HL-60/S4 (cell line): ENCODE measurements at regions not wholly inside any gene's neighbourhood (a gene's known extent, or its start where the extent isn't known, plus 50 kb on each side); places are given as distances from the start of the nearest gene placed in this dataset.

Experiments used
- in situ Hi-C: fragments of 300-500 bp; cut with MboI; formaldehyde crosslinking; loops from 2 replicates; pipeline ENCODE4 v1.14.3; 2022; ENCODE audit warnings: low sequenced_read_pairs

DNA sequence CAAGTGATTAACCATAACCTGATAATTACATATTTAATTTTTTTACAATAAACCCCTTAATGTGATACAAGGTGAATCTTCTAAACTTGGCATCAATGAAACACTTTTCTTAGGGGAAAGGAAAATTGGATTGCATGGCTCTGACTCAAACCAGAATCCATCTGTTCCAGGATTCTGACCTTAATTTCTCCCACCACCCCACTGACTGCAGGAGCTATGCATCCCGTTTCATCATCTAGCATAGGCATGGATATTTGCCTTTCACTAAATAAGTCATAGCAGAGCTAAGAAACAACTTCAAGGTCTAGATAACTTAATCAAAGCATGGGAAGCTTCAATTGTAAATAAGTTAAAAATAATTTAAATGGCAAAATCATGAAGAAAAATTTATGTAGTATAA, 156.3 kb downstream of the BTC start:
- in situ Hi-C loops: no loop called here

DNA sequence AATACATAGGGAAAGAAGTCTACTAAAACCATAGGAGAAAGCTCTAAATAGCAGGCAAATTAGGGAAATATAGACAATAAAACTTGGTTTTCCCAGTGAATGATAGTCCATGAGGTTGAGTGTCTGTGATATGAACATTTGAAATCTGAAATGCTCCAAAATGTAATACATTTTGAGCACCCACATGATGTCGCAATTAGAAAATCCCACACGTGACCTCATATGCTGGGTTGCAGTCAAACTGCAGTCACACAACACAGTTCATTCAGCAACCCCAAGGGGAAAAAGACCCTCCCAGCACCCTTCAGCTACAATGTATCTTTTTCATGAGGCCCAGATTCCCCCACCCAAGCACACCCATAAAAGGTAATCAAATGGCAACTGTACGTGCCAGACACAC, 155.6 kb downstream of the BTC start:
- in situ Hi-C loops: no loop called here

DNA sequence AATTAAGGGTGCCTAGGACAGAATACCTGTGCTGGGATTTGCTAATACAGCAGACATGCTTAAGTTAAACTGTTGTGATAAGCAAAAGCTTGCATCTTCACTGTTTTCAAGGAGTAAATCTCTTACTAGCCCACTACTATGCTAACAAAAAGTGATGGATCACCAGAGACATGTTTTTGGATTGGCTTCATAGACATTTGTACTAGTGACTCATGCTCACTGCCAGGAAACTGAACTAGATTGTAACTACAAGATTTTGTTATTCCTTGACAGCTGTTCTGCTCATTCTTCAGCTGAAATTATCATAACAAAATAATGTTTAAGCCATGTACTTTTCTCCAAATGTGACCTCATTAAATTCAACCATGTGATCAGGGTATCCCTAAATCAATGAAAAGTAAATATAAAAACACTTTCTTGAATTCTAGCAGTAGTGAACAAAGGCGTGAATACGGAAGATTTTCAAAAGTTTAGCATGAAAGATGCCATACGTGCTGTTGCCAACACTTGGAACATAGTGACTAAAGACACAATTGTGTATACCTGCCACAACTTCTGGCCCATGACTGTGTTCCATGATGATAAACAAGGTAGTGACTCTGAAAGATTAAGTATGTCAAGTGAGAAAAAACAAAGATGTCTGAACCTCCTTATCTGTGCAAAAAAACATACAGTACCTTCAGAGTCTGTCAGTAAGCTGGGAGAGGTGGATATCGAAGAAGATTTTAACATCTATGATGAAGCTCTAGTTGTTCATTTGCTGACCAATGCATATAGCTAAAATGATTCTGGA, 154.0 kb downstream of the BTC start:
- in situ Hi-C loops: no loop called here

DNA sequence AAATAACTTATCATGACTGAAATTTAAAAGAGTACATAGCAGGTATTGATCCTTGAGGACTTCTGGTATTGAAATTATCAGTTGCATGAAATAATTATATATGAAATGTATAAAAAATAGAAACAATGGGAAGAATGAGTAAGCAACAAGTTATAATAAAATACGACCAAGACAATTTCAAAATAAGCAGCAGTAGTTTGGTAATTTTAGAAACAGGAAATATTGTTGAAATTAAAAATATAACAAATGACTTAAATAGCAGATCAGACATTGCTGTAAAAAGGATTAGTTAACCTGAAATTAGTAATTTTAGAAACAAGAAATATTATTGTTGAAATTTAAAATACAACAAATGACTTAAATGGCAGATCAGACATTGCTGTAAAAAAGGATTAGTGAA, 152.3 kb downstream of the BTC start:
- in situ Hi-C loops: no loop called here

DNA sequence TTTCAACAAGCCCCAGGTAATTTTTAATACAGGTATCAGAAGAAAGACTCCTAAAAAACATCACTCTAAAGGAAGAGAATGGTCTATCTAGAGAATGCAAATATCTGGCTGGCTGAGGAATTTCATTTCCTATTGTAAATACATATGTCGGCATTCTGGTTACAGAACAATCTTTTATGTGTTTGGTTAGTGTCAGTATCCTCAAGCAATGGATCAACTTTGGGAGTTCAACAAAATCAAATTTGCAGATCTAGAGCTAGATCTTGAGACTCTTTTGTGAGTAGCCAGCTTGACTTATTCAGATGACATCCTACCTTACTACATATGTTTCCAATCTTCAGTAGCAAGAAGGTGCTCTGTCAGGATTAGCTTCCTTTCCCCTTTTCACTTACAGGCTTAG, 145.1 kb downstream of the BTC start:
- in situ Hi-C loops: no loop called here

DNA sequence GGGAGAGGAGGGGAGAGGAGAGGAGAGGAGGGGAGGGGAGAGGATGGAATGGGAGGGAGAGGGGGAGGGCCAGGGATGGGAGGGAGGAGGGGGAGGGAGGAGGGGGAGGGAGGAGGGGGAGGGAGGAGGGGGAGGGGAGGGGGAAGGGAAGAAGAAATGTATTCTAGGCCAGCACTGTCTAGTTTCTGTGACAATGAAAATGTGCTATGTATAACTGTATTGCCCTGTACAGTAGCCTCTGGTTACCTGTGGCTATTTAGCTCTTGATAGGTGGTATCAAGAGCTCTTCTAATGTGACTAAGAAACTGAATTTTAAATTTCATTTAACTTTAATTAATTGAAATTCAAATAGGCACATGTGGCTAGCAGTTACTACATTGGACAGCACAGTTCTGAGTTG, 143.1 kb downstream of the BTC start:
- in situ Hi-C loops: no loop called here

DNA sequence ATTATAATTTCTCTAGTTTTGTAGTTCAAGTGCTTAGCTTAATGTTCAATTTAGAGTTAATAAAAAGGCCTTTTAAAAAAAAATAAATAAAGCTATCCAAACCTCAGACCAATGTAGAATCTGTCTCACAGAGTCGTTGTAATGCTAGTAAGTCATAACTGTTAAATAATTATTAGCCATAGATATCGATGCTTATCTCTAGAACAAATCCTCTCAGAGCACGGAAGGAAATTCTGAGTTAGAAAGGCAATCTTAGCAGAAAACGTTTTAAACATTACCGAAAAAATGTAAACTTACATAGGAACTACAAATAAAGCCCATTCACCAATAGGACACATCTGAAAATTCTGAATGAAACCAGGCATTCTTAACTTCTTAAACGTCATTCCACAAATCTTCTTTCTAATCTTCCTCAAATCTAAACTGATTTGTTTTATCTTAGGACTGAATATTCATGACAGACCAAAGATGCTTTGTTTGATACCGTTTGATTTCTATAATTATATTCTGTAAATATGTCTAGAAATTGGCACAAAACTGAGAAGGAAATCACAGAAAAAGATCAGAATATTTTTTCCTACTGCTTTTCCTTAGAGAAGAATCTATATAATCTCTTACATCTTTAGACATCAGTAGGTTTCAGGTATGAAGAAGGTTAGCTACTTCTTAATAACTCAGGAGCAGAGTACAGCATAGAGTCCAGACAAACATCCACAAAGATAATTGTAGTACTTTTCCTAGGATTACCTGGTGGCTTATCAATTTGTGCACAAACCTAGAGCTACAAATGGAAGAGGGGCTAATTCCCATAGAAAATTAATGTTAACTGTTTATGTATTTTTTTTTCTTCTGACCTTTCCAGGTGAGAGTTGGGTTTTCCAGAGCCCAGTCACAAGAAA, 140.7 kb downstream of the BTC start:
- in situ Hi-C loops: no loop called here

DNA sequence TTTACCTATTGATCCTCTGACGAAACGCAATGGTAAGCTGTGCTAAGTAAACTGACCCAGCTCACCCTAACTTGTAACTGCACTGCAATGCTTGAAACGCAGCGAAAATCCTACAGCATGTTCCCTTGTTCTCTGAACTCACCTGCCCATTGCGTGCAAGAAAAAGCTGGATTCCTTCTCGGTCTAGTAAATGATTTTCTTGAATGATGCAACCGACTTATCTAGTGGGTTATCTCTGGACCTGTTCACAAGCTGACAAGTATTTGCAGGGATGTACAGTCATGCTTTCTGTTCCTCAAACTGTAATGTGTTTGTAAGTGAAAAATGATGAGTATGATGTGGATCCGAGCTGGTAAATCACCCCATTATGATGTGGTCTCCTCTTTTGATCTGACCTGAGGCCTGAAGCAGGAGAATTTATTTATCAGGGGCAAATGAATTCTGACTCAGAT, 140.1 kb downstream of the BTC start:
- in situ Hi-C loops: no loop called here

DNA sequence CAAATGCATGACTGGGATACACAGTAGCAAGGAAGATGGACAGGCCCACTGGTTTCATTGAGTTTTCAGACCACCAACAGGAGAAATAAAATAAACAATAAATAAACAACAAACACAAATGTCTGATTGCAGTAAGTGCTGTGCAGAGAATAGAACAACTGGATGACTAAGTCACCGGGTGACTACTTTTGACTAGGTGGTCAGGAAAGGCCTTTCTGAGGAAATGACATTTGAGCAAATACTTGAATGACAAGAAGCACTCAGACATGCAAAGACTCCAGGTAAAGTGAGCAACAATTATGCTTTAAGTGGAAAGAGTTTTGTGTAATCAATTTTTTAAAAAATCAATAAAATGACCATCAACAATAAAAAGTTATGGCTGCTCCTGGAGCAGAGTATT, 137.7 kb downstream of the BTC start:
- in situ Hi-C loops: no loop called here

DNA sequence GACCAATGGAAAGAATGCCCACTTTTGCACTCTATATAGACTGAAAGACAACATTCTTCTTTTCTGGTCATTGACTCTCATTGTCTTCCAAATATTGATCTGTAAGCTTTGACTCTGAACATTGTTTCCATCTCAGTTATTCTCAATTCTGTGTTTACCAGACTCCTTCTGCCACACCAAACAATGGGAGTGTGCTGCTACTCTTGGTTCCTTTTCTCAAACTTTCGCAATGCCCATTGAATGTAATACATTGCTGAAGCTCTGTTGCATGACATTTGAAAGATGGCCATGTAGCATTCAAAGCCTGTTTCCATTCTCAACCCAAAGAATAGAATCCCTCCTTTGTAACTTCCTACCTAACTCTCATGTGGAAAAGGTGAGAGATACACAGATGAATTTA, 136.2 kb downstream of the BTC start:
- in situ Hi-C loops: no loop called here

DNA sequence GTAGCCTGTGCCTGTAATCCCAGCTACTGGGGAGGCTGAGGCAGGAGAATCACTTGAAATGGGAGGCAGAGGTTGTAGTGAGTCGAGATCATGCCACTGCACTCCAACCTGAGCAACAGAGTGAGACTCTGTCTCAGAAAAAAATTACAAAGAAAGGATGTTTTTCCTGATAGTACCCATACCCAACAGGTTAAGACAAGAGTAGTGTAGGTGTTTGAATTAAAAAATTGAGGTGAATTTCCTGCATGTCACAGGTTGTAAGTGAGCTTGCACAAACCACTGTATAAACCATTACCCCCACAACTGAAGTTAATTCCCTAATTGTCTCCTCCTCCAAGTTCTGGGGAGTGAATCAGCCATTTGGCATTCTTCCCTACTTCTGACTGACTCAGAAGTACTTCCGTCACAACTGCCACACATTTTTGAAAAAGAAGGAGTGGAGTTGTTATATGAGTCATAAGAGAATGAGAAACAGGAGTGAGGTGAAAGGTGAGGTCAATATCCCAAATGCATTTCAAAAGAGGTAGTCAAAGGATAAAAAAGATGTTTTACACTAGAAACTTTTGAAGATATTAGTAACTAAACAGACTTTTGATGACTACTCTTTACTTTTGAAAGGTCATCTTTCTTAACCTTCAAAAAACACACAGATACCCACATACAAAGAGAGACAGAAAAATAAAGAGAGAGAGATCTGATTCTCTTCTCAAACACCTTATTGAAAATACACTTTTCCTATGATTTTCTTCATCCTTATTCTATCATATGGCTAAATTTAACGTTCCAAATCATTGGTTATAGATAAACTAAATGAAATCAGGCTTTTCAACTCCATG, 134.5 kb downstream of the BTC start:
- in situ Hi-C loops: loop anchor here (10.0 kb wide), 1 partner anchor 285 kb away; no protein-coding TSS in a partner anchor

DNA sequence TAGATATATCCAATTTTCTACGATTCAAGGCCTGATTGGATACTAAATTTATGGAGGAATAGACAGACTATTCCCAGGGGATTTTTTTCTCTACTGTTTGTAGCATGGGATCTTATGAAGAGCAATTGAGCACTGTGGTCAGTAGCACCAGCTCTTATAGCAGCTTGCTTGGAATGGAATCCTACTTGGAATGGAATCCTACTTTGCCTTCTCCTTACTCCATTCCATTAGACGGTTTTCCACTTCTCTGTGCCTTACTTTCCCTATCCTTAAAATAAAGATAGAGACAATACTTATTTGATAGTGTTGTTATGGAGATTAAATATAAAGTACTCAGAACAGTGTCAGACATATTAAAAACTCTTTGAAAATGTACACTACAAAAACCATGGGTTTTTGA, 133.5 kb downstream of the BTC start:
- in situ Hi-C loops: loop anchor here (10.0 kb wide), 1 partner anchor 286 kb away; no protein-coding TSS in a partner anchor

DNA sequence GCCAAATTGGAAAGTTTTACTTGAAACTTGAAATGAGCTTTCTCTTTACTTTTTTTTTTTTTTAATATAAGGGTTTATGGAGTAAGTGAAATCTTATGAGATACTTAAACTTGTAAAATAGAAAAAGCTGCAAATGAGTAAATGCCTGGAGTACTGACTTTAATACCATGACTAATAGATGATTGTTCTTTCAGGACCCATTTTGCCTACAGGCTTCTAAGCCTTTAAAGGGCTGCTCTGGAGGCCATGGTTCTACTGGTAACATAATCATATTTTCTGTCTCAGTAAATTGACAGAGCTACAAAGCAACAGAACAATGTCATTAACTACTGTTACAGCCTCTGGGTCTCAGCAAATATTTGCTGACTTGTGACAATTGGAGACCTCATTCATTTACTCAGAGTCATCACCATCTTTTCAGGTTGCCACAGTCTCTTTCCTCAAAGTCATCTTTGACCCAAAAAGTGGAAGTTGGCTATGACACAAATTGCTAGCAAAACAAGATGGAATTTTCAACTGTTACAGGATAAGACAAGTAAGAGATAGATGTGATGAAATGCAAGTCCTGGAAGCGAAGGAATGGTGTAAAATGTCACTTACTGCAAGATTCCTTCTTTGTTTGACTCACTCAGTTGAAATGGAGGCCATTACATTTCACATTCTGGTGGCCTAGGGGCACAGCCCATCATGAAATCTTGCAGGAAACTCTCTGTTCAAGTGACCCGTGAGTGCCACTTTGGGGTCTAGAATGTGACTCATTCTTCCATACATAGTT, 132.7 kb downstream of the BTC start:
- in situ Hi-C loops: loop anchor here (10.0 kb wide), 1 partner anchor 287 kb away; no protein-coding TSS in a partner anchor

DNA sequence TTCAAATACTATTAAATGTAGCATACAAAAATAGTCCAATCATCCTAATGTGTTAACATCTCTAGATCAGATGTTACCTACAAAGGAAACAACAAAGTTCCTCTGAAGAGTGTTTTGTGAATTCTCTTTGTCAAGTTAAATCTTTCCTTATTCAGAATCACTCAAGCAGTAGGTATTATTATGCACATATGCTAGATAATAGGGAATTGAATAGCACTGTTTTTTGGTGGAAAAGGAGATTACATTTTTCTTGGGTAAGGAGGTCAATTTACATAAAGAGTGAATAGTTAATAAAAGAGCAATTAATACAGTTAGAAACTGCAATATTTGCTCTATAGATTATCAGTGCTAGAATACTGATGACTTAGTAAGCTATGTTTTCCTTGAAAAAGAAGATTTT, 130.7 kb downstream of the BTC start:
- in situ Hi-C loops: loop anchor here (10.0 kb wide), 1 partner anchor 289 kb away; no protein-coding TSS in a partner anchor

DNA sequence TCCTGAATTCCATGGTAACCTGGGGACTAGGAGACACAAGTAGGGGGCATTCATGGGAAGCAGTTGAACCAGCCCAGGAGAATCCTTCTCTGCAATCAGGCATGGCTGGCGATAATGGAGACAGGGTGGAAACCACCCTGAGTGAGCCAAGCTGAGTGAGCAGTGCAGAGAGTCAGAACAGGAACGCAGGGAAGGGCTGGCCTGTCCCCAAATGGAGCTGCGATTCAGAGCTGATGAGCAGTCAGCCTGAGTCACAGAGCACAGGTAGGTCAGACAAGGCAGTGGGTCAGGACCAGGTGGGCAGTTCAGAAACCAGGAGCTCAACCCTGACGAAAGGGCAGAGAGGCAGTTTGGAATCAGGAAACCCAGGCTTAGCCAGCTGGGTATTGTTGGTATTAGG, 129.0 kb downstream of the BTC start:
- in situ Hi-C loops: loop anchor here (10.0 kb wide), 1 partner anchor 291 kb away; no protein-coding TSS in a partner anchor

DNA sequence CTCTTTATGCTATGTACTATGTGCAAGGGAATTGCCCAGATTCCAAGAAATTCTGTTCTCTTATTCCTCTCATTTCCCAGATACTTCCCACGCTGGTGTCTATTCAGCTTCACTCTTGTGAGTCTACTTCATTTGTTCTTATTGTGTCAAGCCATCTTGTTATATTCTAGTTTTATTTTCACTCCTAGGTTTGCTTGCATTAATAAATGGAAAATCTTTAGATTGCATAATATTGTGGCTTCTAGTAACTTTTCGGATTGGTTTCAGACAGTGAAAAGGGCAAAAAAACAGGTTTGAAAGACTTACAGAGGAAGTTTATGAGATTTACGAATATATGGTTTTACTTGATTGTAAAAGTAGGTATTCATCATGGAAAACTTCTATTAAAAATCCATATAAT, 128.4 kb downstream of the BTC start:
- in situ Hi-C loops: loop anchor here (10.0 kb wide), 1 partner anchor 291 kb away; no protein-coding TSS in a partner anchor

DNA sequence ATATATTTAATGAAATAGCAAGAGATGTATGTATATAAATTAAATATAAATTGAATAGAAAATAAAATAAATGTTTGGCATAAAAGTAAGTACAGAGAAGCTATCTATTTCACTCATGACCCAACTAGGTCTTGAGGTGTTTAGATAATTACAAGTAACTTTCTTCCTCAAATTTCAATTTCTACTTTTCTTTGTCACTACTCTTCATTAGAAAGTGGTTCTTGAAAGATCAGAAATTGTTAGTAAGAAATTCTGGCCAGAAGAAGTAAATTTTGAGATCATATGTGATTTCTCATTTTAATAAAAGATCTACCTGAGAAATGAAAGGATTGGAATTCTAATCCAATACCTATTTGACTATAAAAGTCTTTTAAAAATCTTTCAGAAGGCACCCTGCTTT, 126.9 kb downstream of the BTC start:
- in situ Hi-C loops: loop anchor here (10.0 kb wide), 1 partner anchor 293 kb away; no protein-coding TSS in a partner anchor

DNA sequence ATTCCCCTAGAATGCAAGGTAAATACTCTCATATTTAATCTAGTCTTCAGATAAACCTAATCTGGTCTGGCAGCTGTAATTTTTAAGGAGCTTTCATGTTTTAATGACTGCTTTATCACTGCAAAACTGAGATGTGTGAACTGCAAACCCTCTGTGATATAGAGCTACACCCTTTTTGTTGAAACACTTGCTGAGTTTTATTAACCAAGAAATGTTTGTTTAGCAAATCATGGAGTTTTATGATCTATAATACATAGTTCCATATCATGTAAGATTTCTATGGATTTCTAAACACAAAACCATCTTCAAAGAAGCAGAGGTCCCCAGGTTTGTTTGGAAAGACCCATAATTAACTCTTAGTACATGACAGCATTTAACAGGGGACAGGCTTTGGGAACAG, 126.4 kb downstream of the BTC start:
- in situ Hi-C loops: loop anchor here (10.0 kb wide), 1 partner anchor 293 kb away; no protein-coding TSS in a partner anchor

DNA sequence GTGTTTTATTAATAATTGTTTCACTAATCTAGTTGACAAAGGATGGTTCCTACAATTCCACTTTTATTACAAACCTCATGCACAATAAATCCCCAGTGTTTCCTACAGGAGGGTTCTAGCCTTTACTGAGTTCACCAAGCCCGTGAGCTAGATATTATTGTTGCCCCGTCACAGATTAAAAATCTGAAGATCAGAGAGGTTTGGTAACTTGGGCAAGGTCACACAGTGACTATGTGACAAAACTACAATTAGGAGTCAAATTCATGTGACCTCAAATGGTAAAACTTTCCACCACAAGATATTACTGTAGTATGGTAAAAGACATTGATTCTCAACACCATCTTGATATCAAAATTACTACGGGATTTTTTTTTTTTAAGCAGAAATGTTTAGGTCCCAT, 124.6 kb downstream of the BTC start:
- in situ Hi-C loops: loop anchor here (10.0 kb wide), 1 partner anchor 295 kb away; no protein-coding TSS in a partner anchor

DNA sequence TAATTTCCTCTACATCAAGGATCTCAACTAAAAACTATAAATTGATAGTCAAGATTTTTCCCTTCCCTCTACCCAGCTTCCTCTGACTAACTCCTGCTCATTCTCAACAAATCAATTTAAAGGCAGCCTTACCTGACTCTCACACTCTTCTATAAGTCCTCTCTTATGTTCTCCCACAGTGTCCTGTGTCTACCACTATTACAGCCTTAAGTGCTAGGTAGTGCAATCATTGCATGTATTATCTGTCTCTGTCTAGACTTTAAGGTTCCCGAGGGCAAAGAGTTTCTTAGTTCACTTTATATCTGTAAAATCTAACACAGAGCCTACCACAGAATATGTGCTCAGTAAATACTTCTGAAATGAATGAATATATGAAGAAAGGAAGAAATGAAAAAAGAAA, 123.7 kb downstream of the BTC start:
- in situ Hi-C loops: no loop called here
